Activated CD8-positive, alpha-beta memory T cell treated with anti-CD3 and anti-CD28 coated beads, Interleukin-2, amount 10 ng/mL, durations not matched to agents 7 days and 5 days (primary cell): ENCODE measurements at regions not wholly inside any gene's neighbourhood (a gene's known extent, or its start where the extent isn't known, plus 50 kb on each side); places are given as distances from the start of the nearest gene placed in this dataset.
"Not testable (repeated sequence)": the region's sequence is repeated elsewhere in the genome, so short reads cannot be mapped to it uniquely, and the experiment has no call there.

Source experiments
- ATAC-seq: fragments of 150-1000 bp; cut with Tn5 transposase; one replicate; pipeline ENCODE4 v1.10.0; 2021; ENCODE audit warnings: moderate library complexity
- CTCF ChIA-PET: fragments of 350-600 bp; sonication (Branson Sonifier 250); formaldehyde crosslinking; loops from one replicate; lab custom pipeline; 2021; ENCODE audit warnings: antibody characterized with exemption; lab: Charles Lee
- DNase-seq: peaks from one replicate; pipeline ENCODE4 v3.0.0-alpha.2; 2020
- H3K27ac Mint-ChIP-seq: one replicate; pipeline ENCODE4 v1.8.0; 2021; ENCODE audit warnings: mild to moderate bottlenecking, mixed read lengths
- H3K27me3 Mint-ChIP-seq: one replicate; pipeline ENCODE4 v1.8.0; 2021; ENCODE audit warnings: mixed read lengths
- H3K36me3 Mint-ChIP-seq: one replicate; pipeline ENCODE4 v1.8.0; 2021; ENCODE audit warnings: mild to moderate bottlenecking, mixed read lengths
- H3K4me1 Mint-ChIP-seq: one replicate; pipeline ENCODE4 v1.8.0; 2021; ENCODE audit warnings: mixed read lengths
- H3K4me3 Mint-ChIP-seq: one replicate; pipeline ENCODE4 v1.8.0; 2021; ENCODE audit warnings: mild to moderate bottlenecking, moderate library complexity, mixed read lengths
- H3K9me3 Mint-ChIP-seq: one replicate; pipeline ENCODE4 v1.8.0; 2022; ENCODE audit warnings: low read depth, mixed read lengths

DNA sequence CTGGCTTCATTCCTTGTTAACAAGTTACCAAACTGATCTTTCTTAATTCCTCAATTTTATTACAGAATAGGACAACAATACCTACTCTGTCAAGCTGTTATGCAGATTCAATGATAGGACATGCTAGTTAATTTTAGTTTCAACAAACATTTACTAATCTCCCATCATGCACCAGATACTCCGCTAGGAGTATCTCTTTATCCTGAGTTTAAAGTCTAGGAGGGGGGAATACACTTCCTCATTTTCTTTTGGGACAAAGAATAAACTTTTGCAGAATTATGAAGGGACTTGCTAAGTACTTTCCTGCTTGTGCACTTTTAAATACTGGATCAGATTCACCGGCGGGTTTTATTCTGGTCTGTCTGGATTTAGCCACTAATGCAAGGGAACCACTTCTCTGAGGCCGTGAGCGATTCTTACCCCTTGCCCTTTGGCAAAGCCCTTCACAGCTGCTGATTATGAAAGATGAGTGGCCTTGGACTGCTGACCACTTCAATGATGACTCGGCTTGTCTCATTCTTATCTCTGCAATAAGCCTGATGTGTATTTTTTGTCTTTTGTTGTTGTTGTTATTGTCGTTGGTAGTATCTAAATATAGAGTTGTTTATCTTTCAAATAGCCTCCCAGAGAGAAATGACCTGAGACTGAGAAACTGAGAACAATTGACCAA, 73.9 kb downstream of the RMI1 start:
- ATAC-seq = no peak

DNA sequence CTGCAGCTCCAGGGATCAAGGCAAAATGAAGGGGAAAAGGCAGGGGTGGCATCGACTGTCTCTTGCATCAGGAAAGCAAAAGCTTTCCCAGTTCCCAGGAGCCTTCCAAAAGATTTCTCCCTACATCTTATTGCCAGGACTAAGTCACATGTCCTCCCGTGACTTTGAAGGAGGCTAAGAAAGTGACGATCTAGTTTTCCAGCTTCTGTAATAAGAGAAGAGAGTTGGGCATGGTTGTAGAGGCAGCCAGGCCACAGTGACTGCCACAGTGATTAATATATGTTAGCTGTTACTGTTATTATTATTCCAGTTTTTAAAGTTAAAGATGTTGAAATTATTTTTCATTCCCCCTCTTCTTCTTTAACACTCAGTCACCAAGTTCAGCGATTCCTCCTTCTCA, 77.1 kb downstream of the RMI1 start:
- Mint-ChIP-seq H3K27ac (no peak overlapping the region), H3K27me3 (no peaks in the 10 kb centered on the region), H3K9me3 (no peaks in the 10 kb centered on the region), H3K4me1 (no peaks in the 10 kb centered on the region), H3K4me3 (no peak overlapping the region), H3K36me3 (no peaks in the 10 kb centered on the region)
- CTCF ChIA-PET = no interaction called here
- no peak for DNase-seq
- no peak for ATAC-seq

More for the DNA sequence above, 73.9 kb downstream of the RMI1 start:
- Mint-ChIP-seq H3K36me3 (no peaks in the 10 kb centered on the region), H3K27ac (no peak overlapping the region), H3K27me3 (no peaks in the 10 kb centered on the region), H3K4me3 (no peak overlapping the region), H3K9me3 (no peaks in the 10 kb centered on the region), H3K4me1 (peaks cover 6% of the 10 kb centered on the region)
- CTCF ChIA-PET = no interaction called here
- DNase-seq = no peak

DNA sequence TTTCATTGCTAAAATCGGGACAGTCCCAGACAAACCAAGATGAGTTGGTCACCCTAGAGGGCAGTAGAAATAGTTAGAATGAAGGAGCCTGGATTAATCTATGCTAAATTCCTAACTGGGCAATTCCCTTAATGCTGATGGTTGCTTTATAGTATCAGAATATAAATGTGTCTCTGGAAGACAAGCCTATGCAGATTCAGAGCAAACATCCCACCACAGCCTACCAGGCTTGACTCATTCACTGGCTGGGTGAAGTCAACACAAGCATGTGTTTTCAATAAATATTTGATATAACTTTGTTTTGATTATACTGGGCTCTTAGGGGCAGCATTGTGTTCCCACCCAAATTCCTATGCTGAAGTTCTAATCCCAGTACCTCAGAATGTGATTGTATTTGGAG, 79.3 kb downstream of the RMI1 start:
- CTCF ChIA-PET = no interaction called here
- no peak overlapping the region for H3K4me3 Mint-ChIP-seq
- H3K27ac Mint-ChIP-seq = no peak overlapping the region

DNA sequence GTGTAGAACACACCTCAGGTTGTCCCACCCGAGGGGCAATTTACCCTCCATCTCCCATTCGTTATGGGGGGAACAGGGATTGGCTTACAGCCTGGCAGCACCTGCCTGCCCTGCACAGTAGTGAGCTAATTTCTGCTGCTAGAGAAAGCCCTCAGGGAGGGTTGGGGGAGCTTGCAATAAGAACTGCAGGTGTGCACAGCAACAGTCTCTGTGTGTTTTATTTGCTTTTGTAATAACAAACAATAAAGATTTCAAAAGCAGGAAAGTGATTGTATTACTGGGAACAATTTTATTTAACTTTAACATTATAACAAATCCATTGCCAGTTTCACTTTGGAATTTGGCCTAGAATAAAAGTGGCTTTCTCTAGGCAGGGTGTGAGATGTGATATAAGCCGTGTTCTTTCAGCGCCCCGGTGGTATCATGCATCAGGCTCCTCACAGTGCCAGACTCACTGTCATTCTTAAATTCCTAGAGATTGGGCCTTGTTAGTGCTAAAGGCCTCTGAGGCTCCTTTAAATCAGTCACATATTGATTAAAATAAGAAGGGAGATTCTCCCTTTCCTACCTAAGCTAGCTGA, 81.1 kb downstream of the RMI1 start:
- Mint-ChIP-seq H3K4me3 (no peak overlapping the region), H3K4me1 (no peaks in the 10 kb centered on the region), H3K36me3 (no peaks in the 10 kb centered on the region), H3K9me3 (no peaks in the 10 kb centered on the region), H3K27ac (no peak overlapping the region), H3K27me3 (peaks cover 2% of the 10 kb centered on the region)
- CTCF ChIA-PET = no interaction called here
- DNase-seq = no peak
- ATAC-seq = no peak

More for the DNA sequence above, 79.3 kb downstream of the RMI1 start:
- Mint-ChIP-seq H3K9me3 (no peaks in the 10 kb centered on the region), H3K27me3 (peaks cover 2% of the 10 kb centered on the region), H3K36me3 (no peaks in the 10 kb centered on the region), H3K4me1 (no peaks in the 10 kb centered on the region)
- DNase-seq (no peak), ATAC-seq (no peak)

DNA sequence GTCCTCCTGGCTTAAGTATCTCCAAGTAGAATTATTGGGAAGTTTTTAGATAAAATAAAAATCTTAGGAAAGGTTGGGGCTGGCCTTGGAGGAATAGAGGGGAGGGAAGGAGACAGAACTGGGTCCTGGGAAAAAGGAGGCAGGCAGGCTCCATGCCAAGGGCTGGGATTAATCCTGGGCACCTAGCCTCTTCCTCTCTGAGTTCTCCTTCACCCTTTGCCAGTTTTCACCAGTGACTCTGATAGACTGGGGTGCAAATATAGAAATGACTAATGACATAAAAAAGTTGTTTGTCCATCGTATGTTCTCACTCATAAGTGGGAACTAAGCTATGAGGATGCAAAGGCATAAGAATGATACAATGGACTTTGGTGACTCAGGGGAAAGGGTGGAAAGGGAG, 81.9 kb downstream of the RMI1 start:
- no peak overlapping the region for H3K27ac Mint-ChIP-seq
- H3K9me3 Mint-ChIP-seq = no peaks in the 10 kb centered on the region
- no peak overlapping the region for H3K4me3 Mint-ChIP-seq
- ATAC-seq (no peak), DNase-seq (no peak)
- no peaks in the 10 kb centered on the region for H3K4me1 Mint-ChIP-seq
- H3K27me3 Mint-ChIP-seq = peaks cover 2% of the 10 kb centered on the region
- H3K36me3 Mint-ChIP-seq = no peaks in the 10 kb centered on the region
- CTCF ChIA-PET = no interaction called here

DNA sequence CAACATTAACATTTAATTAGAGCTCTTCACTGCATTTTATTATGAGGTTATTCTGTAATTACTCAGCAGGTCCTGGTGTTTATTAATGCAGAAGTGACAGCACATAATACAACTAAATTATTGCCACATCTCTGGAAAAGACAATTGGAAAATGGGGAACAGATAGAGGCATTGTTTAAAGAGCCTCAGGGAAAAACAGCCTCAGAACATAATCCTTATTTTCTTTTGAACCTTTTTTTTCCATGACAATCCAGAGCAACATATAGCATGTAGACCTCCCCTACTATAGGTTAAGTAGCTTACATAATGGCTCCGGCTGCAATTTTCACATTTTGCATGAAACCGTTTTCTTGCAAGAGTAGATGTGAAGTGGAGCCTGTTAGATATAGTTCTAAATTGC, 87.2 kb downstream of the RMI1 start:
- H3K27me3 Mint-ChIP-seq = peaks cover 2% of the 10 kb centered on the region
- H3K36me3 Mint-ChIP-seq = no peaks in the 10 kb centered on the region
- no peaks in the 10 kb centered on the region for H3K9me3 Mint-ChIP-seq
- CTCF ChIA-PET = interaction anchor here (1.0 kb wide), 1 partner anchor 33 kb away, joined by 3 read pairs; no protein-coding TSS in a partner anchor
- ATAC-seq (no peak), DNase-seq (no peak)
- no peak overlapping the region for H3K4me3 Mint-ChIP-seq
- no peak overlapping the region for H3K27ac Mint-ChIP-seq
- no peaks in the 10 kb centered on the region for H3K4me1 Mint-ChIP-seq

DNA sequence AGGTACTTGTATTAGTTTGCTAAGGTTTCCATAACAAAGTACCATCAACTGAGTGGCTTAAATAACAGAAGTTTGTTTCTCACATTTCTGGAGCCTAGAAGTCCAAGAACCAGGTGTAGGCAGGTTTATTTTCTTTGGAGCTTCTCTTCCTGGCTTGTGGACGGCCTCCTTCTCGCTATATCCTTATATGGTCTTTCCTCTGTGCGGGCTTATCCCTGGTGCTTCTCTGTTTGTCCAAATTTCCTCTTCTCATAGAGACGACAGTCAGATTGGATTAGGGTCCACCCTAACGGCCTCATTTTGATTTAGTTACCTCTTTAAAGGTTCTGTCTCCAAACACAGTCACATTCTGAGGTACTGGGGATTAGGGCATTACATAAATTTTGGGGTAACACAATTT, 88.3 kb downstream of the RMI1 start:
- CTCF ChIA-PET = interaction anchor here (1.0 kb wide), 1 partner anchor 32 kb away, joined by 3 read pairs; no protein-coding TSS in a partner anchor
- no peaks in the 10 kb centered on the region for H3K27me3 Mint-ChIP-seq

DNA sequence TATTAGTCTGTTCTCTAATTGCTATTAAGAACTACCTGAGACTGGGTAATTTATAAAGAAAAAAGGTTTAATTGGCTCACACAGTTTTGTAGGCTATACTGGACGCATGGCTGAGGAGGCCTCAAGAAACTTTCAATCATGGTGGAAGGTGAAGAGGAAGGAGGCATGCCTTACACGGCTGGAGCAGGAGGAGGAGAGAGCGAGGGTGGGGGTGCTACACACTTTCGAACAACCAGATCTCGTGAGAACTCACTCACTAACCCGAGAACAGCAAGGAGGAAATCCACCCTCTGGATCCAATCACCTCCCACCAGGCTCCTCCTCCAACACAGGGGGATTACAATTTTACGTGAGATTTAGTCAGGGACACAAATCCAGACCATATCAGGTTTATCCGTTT, 90.0 kb downstream of the RMI1 start:
- H3K4me1 Mint-ChIP-seq = no peaks in the 10 kb centered on the region
- no peaks in the 10 kb centered on the region for H3K36me3 Mint-ChIP-seq
- H3K27ac Mint-ChIP-seq = no peak overlapping the region
- no peaks in the 10 kb centered on the region for H3K27me3 Mint-ChIP-seq
- DNase-seq = no peak
- ATAC-seq = no peak
- H3K4me3 Mint-ChIP-seq = no peak overlapping the region
- CTCF ChIA-PET = no interaction called here
- H3K9me3 Mint-ChIP-seq = no peaks in the 10 kb centered on the region

More for the DNA sequence above, 88.3 kb downstream of the RMI1 start:
- no peaks in the 10 kb centered on the region for H3K4me1 Mint-ChIP-seq
- DNase-seq = no peak
- H3K27ac Mint-ChIP-seq = no peak overlapping the region
- H3K4me3 Mint-ChIP-seq = no peak overlapping the region
- H3K9me3 Mint-ChIP-seq = no peaks in the 10 kb centered on the region
- no peaks in the 10 kb centered on the region for H3K36me3 Mint-ChIP-seq
- no peak for ATAC-seq

DNA sequence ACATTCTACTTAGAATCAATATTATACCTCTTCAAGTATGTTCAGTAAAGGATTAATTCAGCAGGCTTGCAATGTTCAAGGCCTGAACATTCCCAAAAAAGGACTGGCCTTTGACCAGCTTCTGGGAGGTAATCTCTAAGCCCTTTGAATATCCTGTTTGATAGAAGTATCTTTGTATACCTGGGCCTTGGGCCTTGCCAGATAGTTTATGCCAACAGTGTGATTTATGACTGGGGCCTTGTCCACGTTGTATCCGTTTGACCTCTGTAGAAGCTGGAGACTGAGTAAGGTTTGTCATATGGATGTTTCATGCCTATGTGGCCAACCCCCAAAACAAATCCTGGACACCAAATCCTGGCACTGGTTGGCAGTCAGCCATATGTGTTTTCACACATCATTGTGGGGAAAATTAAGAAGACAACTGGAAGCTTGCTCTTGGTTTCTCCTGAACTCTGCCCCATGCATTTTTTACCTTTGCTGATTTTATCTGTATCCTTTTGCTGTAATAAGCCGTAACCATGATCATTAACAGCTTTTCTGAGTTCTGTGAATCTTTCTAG, 92.1 kb downstream of the RMI1 start:
- H3K36me3 Mint-ChIP-seq = no peaks in the 10 kb centered on the region
- CTCF ChIA-PET = no interaction called here
- ATAC-seq = no peak
- no peak overlapping the region for H3K4me3 Mint-ChIP-seq
- no peaks in the 10 kb centered on the region for H3K9me3 Mint-ChIP-seq
- no peak overlapping the region for H3K27ac Mint-ChIP-seq
- H3K4me1 Mint-ChIP-seq = no peaks in the 10 kb centered on the region
- H3K27me3 Mint-ChIP-seq = no peaks in the 10 kb centered on the region
- DNase-seq = no peak

DNA sequence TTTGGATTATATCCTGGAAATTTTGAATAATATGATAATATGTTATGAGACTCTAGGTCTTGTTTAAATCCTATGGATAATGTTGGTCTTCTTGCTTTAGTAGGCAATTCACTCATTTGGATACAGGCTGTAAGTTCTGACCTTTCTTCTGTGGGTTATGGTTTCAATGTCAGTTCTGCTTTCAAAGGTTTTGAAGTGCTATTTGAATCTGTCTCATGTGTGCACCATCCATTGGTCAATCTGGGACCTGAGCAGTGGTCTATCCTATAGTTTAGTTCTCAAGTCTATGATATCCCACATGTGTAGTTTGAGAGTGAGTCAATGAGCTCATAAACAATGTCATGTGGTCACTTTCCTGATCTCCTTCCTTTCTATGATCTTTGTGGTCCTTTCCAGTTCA, 94.4 kb downstream of the RMI1 start:
- H3K27me3 Mint-ChIP-seq = no peaks in the 10 kb centered on the region
- no peak overlapping the region for H3K27ac Mint-ChIP-seq
- H3K9me3 Mint-ChIP-seq = no peaks in the 10 kb centered on the region
- H3K36me3 Mint-ChIP-seq = no peaks in the 10 kb centered on the region
- DNase-seq (no peak), ATAC-seq (no peak)
- no peak overlapping the region for H3K4me3 Mint-ChIP-seq
- CTCF ChIA-PET = no interaction called here
- no peaks in the 10 kb centered on the region for H3K4me1 Mint-ChIP-seq

DNA sequence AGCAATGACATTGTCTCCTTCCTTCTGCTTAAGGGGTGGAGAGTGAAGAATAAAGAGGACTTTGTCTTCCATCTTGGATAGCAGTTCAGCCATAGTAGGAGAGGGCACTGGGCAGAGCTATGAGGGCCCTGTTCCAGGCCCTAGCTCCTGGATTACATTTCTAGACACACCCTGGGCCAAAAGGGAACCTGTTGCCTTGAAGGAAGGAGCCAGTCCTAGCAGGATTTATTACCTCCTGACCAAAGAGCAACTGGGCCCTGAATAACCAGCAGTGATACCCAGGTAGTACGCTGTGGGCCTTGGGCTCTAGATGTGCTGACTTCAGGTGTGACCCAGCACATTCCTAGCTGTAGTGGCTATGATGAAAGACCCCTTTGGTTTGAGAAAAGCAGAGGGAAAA, 95.8 kb downstream of the RMI1 start:
- Mint-ChIP-seq H3K36me3 (no peaks in the 10 kb centered on the region), H3K4me1 (no peaks in the 10 kb centered on the region), H3K9me3 (no peaks in the 10 kb centered on the region), H3K27ac (no peak overlapping the region), H3K27me3 (peaks cover 6% of the 10 kb centered on the region), H3K4me3 (no peak overlapping the region)
- DNase-seq (no peak), ATAC-seq (no peak)
- CTCF ChIA-PET = no interaction called here

DNA sequence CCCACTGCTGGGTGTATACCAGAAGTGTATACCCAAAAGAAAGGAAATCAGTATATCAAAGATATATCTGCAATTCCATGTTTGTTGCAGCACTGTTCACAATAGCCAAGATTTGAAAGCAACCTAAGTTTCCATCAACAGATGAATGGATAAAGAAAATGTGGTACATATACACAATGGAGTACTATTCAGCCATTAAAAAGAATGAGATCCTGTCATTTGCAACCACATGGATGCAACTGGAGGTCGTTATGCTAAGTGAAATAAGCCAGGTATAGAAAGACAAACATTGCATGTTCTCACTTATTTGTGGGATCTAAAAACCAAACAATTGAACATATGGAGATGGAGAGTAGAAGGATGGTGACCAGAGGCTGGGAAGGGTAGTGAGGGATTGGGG, 97.2 kb downstream of the RMI1 start:
- H3K4me3 Mint-ChIP-seq, H3K27ac Mint-ChIP-seq, H3K36me3 Mint-ChIP-seq, H3K4me1 Mint-ChIP-seq, CTCF ChIA-PET, H3K9me3 Mint-ChIP-seq, ATAC-seq, DNase-seq: not testable (repeated sequence)
- peaks cover 15% of the 10 kb centered on the region for H3K27me3 Mint-ChIP-seq

DNA sequence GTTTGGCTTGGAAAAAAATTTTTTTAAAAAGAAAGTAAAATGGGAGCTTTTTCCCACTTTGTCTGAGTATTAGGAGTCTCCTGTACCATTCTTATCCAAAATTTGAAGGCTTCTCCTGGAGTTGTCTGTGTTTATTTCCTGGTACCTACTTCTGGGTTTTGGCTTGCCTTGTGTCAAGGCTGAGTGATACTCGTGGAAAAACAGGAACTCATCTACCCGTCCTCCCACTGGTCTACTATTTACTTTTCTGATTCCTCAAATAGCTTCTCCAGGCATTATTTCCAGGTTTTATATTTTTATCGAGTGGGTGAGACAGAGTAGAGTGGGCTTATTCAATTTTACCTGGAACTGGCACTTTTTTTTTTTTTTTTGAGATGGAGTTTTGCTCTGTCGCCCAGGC, 99.4 kb downstream of the RMI1 start:
- Mint-ChIP-seq H3K4me3 (no peak overlapping the region), H3K27me3 (peaks cover 19% of the 10 kb centered on the region), H3K4me1 (no peaks in the 10 kb centered on the region), H3K9me3 (no peaks in the 10 kb centered on the region), H3K27ac (no peak overlapping the region), H3K36me3 (no peaks in the 10 kb centered on the region)
- DNase-seq (no peak), ATAC-seq (no peak)
- CTCF ChIA-PET = no interaction called here

DNA sequence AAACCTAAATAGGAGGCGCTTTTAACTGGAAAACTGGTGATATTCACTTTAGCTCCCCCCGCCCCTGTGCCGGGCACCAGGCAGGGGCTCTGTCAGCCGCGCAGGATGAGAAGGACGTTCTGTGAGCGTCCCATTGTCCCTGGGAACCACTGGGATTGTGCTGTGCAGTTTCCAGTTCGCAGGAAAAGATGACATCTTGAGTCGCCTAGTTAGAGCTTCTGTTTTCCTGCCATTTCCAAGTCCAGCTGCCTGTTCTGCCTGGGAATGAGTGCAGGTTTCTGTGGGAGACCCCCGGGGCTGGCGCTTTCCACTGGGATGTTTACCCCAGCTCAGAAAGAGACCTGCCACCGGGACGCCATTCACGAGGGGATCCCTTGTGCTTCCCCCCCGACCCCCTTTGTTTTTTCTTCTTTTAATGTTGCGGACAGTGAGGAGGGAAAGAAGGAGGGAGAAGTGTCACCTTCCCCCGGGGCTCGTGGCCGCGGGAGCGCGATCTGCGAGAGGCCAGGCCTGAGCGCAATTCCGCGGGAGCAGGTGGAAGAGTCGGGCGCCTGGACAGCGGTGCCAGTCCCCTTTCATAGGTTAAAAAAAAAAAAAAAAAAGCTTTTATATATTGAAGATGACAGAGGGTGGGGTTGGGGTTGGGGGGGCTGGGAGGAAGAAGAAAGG, 121.5 kb downstream of the RMI1 start:
- H3K9me3 Mint-ChIP-seq = peaks cover 6% of the 10 kb centered on the region

More for the DNA sequence above, 121.5 kb downstream of the RMI1 start:
- H3K27me3 Mint-ChIP-seq = peaks cover 54% of the 10 kb centered on the region
- no peak overlapping the region for H3K4me3 Mint-ChIP-seq
- H3K36me3 Mint-ChIP-seq = no peaks in the 10 kb centered on the region
- ATAC-seq = no peak
- CTCF ChIA-PET = interaction anchor here (1.0 kb wide), 1 partner anchor 97 kb away, joined by 3 read pairs; no protein-coding TSS in a partner anchor
- no peaks in the 10 kb centered on the region for H3K4me1 Mint-ChIP-seq
- no peak overlapping the region for H3K27ac Mint-ChIP-seq
- DNase-seq = no peak
